Thyroid gland (tissue), 4 donors: ENCODE measurements at regions not wholly inside any gene's neighbourhood (a gene's known extent, or its start where the extent isn't known, plus 50 kb on each side); places are given as distances from the start of the nearest gene placed in this dataset.

Experiments
- POLR2A ChIP-seq, 2 donors: fragments of 450-650 bp; IDR thresholded peaks; one replicate each; pipeline ENCODE4 v1.6.1; 2017; ENCODE audit warnings: antibody characterized with exemption in 2 of 2, mild to moderate bottlenecking in 2 of 2, moderate library complexity in 1 of 2
- TF ChIP-seq, protein P1 (sequence below), 6 experiments: fragments of 200-600 bp in 3 of 6; fragments of 450-650 bp in 3 of 6; sonication (generic) in 3 of 6; IDR thresholded peaks; one replicate each; pipeline ENCODE4 v1.5.1; 2016 to 2019; ENCODE audit warnings: antibody characterized with exemption in 6 of 6, mild to moderate bottlenecking in 2 of 6, inconsistent platforms in 1 of 6, moderate library complexity in 1 of 6

DNA sequence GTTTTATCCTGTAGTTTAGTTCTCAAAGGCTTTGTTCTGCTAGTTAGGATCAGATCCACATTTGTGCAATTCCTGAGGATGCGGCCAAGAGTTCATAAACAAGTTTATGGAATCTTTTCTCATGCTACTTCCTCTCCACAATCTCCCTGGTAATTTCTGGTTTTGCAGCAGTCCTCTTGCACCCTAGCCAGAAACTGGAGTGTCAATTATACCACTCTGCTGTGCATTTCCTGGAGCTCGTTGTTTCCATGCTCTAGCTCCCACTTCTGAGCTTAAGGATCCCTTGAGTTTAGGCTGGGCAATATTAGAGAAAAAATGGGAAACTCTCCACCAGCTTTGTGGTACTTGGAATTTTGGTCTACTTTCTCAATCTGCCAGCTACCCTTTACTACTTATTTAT lies 474.7 kb downstream of the DIRAS2 start:
- TF ChIP-seq, protein P1, sequence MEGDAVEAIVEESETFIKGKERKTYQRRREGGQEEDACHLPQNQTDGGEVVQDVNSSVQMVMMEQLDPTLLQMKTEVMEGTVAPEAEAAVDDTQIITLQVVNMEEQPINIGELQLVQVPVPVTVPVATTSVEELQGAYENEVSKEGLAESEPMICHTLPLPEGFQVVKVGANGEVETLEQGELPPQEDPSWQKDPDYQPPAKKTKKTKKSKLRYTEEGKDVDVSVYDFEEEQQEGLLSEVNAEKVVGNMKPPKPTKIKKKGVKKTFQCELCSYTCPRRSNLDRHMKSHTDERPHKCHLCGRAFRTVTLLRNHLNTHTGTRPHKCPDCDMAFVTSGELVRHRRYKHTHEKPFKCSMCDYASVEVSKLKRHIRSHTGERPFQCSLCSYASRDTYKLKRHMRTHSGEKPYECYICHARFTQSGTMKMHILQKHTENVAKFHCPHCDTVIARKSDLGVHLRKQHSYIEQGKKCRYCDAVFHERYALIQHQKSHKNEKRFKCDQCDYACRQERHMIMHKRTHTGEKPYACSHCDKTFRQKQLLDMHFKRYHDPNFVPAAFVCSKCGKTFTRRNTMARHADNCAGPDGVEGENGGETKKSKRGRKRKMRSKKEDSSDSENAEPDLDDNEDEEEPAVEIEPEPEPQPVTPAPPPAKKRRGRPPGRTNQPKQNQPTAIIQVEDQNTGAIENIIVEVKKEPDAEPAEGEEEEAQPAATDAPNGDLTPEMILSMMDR (IDR thresholded peaks at IDR 0.05), result no peak
- no peak for TF ChIP-seq POLR2A (IDR thresholded peaks at IDR 0.05)
